Keratinocyte (primary cell): ENCODE measurements at regions not wholly inside any gene's neighbourhood (a gene's known extent, or its start where the extent isn't known, plus 50 kb on each side); places are given as distances from the start of the nearest gene placed in this dataset.
"Not testable (repeated sequence)": the region's sequence is repeated elsewhere in the genome, so short reads cannot be mapped to it uniquely, and the experiment has no call there.

Experiments
- EZH2 ChIP-seq: IDR thresholded peaks from one replicate; pipeline ENCODE4 v1.6.1; 2012; ENCODE audit warnings: inconsistent platforms, mild to moderate bottlenecking, low read length, moderate library complexity
- TF ChIP-seq, protein P1 (sequence below), 3 experiments: IDR thresholded peaks in 1 of 3; conservative IDR thresholded peaks in 1 of 3; optimal IDR thresholded peaks in 1 of 3; 2 replicates in 2 of 3; 3 replicates in 1 of 3; pipeline versions ENCODE3 to v1.5.1; 2011; ENCODE audit warnings: low read length in 3 of 3, mild to moderate bottlenecking in 3 of 3, moderate library complexity in 2 of 3, control low read depth in 1 of 3, inconsistent platforms in 1 of 3; ENCODE audit not compliant: insufficient read depth in 2 of 3; ENCODE audit errors: extremely low read depth in 1 of 3

- TF ChIP-seq, protein P1, sequence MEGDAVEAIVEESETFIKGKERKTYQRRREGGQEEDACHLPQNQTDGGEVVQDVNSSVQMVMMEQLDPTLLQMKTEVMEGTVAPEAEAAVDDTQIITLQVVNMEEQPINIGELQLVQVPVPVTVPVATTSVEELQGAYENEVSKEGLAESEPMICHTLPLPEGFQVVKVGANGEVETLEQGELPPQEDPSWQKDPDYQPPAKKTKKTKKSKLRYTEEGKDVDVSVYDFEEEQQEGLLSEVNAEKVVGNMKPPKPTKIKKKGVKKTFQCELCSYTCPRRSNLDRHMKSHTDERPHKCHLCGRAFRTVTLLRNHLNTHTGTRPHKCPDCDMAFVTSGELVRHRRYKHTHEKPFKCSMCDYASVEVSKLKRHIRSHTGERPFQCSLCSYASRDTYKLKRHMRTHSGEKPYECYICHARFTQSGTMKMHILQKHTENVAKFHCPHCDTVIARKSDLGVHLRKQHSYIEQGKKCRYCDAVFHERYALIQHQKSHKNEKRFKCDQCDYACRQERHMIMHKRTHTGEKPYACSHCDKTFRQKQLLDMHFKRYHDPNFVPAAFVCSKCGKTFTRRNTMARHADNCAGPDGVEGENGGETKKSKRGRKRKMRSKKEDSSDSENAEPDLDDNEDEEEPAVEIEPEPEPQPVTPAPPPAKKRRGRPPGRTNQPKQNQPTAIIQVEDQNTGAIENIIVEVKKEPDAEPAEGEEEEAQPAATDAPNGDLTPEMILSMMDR (optimal IDR thresholded peaks at IDR 0.05 in 1 of 3, IDR thresholded peaks at IDR 0.05 in 1 of 3, conservative IDR thresholded peaks at IDR 0.05 in 1 of 3; ENCODE audit: extremely low read depth in 1 of 3, insufficient read depth in 2 of 3, low read length in 3 of 3): not testable (repeated sequence)
- TF ChIP-seq EZH2: not testable (repeated sequence)
Observed at GRCh38 chr4:49233346-49233745, 247.3 kb downstream of the CWH43 start.
